Peyer's patch (tissue), 4 donors: ENCODE measurements at regions not wholly inside any gene's neighbourhood (a gene's known extent, or its start where the extent isn't known, plus 50 kb on each side); places are given as distances from the start of the nearest gene placed in this dataset.

Experiments used
- CTCF ChIP-seq, 6 experiments: fragments of 450-650 bp in 4 of 6; fragments of 200-600 bp in 2 of 6; sonication (generic) in 1 of 6; IDR thresholded peaks; one replicate each; pipeline ENCODE4 v1.5.1; 2017 to 2019; ENCODE audit warnings: antibody characterized with exemption in 6 of 6, mild to moderate bottlenecking in 3 of 6, moderate library complexity in 1 of 6
- POLR2A ChIP-seq, 2 donors: fragments of 450-650 bp; IDR thresholded peaks; one replicate each; pipeline ENCODE4 v1.5.1; 2017; ENCODE audit warnings: antibody characterized with exemption in 2 of 2, mild to moderate bottlenecking in 2 of 2, moderate library complexity in 2 of 2

- TF ChIP-seq CTCF (IDR thresholded peaks at IDR 0.05) (no peak), POLR2A (IDR thresholded peaks at IDR 0.05) (no peak)
Measured at GRCh38 chr10:101294109-101294508, 59.9 kb upstream of the BTRC start.
